ENCODE measurements at regions not wholly inside any gene's neighbourhood (a gene's known extent, or its start where the extent isn't known, plus 50 kb on each side); places are given as distances from the start of the nearest gene placed in this dataset.
"Not testable (repeated sequence)": the region's sequence is repeated elsewhere in the genome, so short reads cannot be mapped to it uniquely, and the experiment has no call there.

GRCh38 chr2:89177004-89177403, 485.5 kb downstream of the RPIA start:
- H3K36me3 ChIP-seq (ENCODE audit: insufficient read depth, low read length); H3K36me3 Mint-ChIP-seq; H3K27ac ChIP-seq (ENCODE audit: low read depth, low read length); POLR2A ChIA-PET; H3K9me3 ChIP-seq (ENCODE audit: low read length); H3K4me3 ChIP-seq (ENCODE audit: low read length); H3K27me3 Mint-ChIP-seq; H3K27ac Mint-ChIP-seq; H3K4me1 ChIP-seq (ENCODE audit: insufficient read depth, low read length); H3K9me3 Mint-ChIP-seq; DNase-seq; H3K4me3 Mint-ChIP-seq; H3K4me1 Mint-ChIP-seq; CTCF ChIA-PET; H3K27me3 ChIP-seq (ENCODE audit: insufficient read depth, low read length, poor library complexity, severe bottlenecking): not testable (repeated sequence)

- H3K36me3 ChIP-seq (ENCODE audit: insufficient read depth, low read length); H3K36me3 Mint-ChIP-seq; H3K27me3 ChIP-seq (ENCODE audit: insufficient read depth, low read length, poor library complexity, severe bottlenecking); H3K27ac Mint-ChIP-seq; H3K4me1 ChIP-seq (ENCODE audit: insufficient read depth, low read length); H3K9me3 Mint-ChIP-seq; H3K4me3 Mint-ChIP-seq; H3K9me3 ChIP-seq (ENCODE audit: low read length); CTCF ChIA-PET; H3K27ac ChIP-seq (ENCODE audit: low read depth, low read length); DNase-seq; H3K4me1 Mint-ChIP-seq; POLR2A ChIA-PET; H3K4me3 ChIP-seq (ENCODE audit: low read length): not testable (repeated sequence)
- peaks cover 4 to 10% of the 10 kb centered on the region in 2 donors for H3K27me3 Mint-ChIP-seq
Measured at GRCh38 chr2:89182221-89182620, 490.7 kb downstream of the RPIA start.

- POLR2A ChIA-PET; DNase-seq; H3K4me1 Mint-ChIP-seq; H3K36me3 Mint-ChIP-seq; H3K27ac Mint-ChIP-seq; H3K36me3 ChIP-seq (ENCODE audit: insufficient read depth, low read length); H3K4me3 Mint-ChIP-seq; H3K9me3 ChIP-seq (ENCODE audit: low read length); H3K27me3 ChIP-seq (ENCODE audit: insufficient read depth, low read length, poor library complexity, severe bottlenecking); CTCF ChIA-PET; H3K4me3 ChIP-seq (ENCODE audit: low read length); H3K27ac ChIP-seq (ENCODE audit: low read depth, low read length); H3K9me3 Mint-ChIP-seq; H3K4me1 ChIP-seq (ENCODE audit: insufficient read depth, low read length): not testable (repeated sequence)
- H3K27me3 Mint-ChIP-seq: peaks cover 4 to 10% of the 10 kb centered on the region in 2 donors
Measured at GRCh38 chr2:89184746-89185145, 493.3 kb downstream of the RPIA start.

- H3K36me3 Mint-ChIP-seq; H3K4me3 Mint-ChIP-seq; H3K27me3 Mint-ChIP-seq; CTCF ChIA-PET; H3K27me3 ChIP-seq (ENCODE audit: insufficient read depth, low read length, poor library complexity, severe bottlenecking); H3K27ac ChIP-seq (ENCODE audit: low read depth, low read length); H3K36me3 ChIP-seq (ENCODE audit: insufficient read depth, low read length); DNase-seq; POLR2A ChIA-PET; H3K4me3 ChIP-seq (ENCODE audit: low read length); H3K27ac Mint-ChIP-seq; H3K9me3 ChIP-seq (ENCODE audit: low read length); H3K4me1 ChIP-seq (ENCODE audit: insufficient read depth, low read length); H3K9me3 Mint-ChIP-seq; H3K4me1 Mint-ChIP-seq: not testable (repeated sequence)
Measured at GRCh38 chr2:89195636-89196251, 504.3 kb downstream of the RPIA start.

- H3K36me3 Mint-ChIP-seq; H3K4me1 Mint-ChIP-seq; H3K27me3 Mint-ChIP-seq; H3K27ac Mint-ChIP-seq; CTCF ChIA-PET; H3K27ac ChIP-seq (ENCODE audit: low read depth, low read length); H3K9me3 ChIP-seq (ENCODE audit: low read length); H3K36me3 ChIP-seq (ENCODE audit: insufficient read depth, low read length); H3K4me3 ChIP-seq (ENCODE audit: low read length); H3K9me3 Mint-ChIP-seq; H3K4me3 Mint-ChIP-seq; H3K4me1 ChIP-seq (ENCODE audit: insufficient read depth, low read length); POLR2A ChIA-PET; DNase-seq; H3K27me3 ChIP-seq (ENCODE audit: insufficient read depth, low read length, poor library complexity, severe bottlenecking): not testable (repeated sequence)
Measured at GRCh38 chr2:89196719-89197118, 505.2 kb downstream of the RPIA start.

- H3K4me1 ChIP-seq (ENCODE audit: insufficient read depth, low read length); DNase-seq; H3K36me3 ChIP-seq (ENCODE audit: insufficient read depth, low read length); H3K27ac Mint-ChIP-seq; H3K27me3 ChIP-seq (ENCODE audit: insufficient read depth, low read length, poor library complexity, severe bottlenecking); CTCF ChIA-PET; H3K36me3 Mint-ChIP-seq; H3K27ac ChIP-seq (ENCODE audit: low read depth, low read length); H3K9me3 Mint-ChIP-seq; H3K9me3 ChIP-seq (ENCODE audit: low read length); H3K4me3 ChIP-seq (ENCODE audit: low read length); H3K4me1 Mint-ChIP-seq; H3K4me3 Mint-ChIP-seq; POLR2A ChIA-PET; H3K27me3 Mint-ChIP-seq: not testable (repeated sequence)
Measured at GRCh38 chr2:89198026-89198425, 506.6 kb downstream of the RPIA start.

- POLR2A ChIA-PET, H3K9me3 Mint-ChIP-seq, CTCF ChIA-PET: not testable (repeated sequence)
Measured at GRCh38 chr2:89199453-89200246, 508.2 kb downstream of the RPIA start.

GRCh38 chr2:89200247-89200527, 508.7 kb downstream of the RPIA start:
- H3K36me3 ChIP-seq (ENCODE audit: insufficient read depth, low read length); H3K27me3 Mint-ChIP-seq; H3K27me3 ChIP-seq (ENCODE audit: insufficient read depth, low read length, poor library complexity, severe bottlenecking); H3K4me3 ChIP-seq (ENCODE audit: low read length); POLR2A ChIA-PET; CTCF ChIA-PET; H3K27ac ChIP-seq (ENCODE audit: low read depth, low read length); H3K9me3 ChIP-seq (ENCODE audit: low read length); H3K4me1 ChIP-seq (ENCODE audit: insufficient read depth, low read length); H3K4me1 Mint-ChIP-seq; H3K4me3 Mint-ChIP-seq; H3K36me3 Mint-ChIP-seq; H3K27ac Mint-ChIP-seq; DNase-seq; H3K9me3 Mint-ChIP-seq: not testable (repeated sequence)

More at GRCh38 chr2:89199453-89200246, 508.2 kb downstream of the RPIA start:
- not testable (repeated sequence) for H3K4me1 Mint-ChIP-seq; H3K4me1 ChIP-seq (ENCODE audit: insufficient read depth, low read length); H3K27ac ChIP-seq (ENCODE audit: low read depth, low read length); H3K4me3 Mint-ChIP-seq; H3K27me3 ChIP-seq (ENCODE audit: insufficient read depth, low read length, poor library complexity, severe bottlenecking); H3K9me3 ChIP-seq (ENCODE audit: low read length); H3K27me3 Mint-ChIP-seq; H3K27ac Mint-ChIP-seq; H3K36me3 ChIP-seq (ENCODE audit: insufficient read depth, low read length); DNase-seq; H3K36me3 Mint-ChIP-seq; H3K4me3 ChIP-seq (ENCODE audit: low read length)

- H3K27ac Mint-ChIP-seq; H3K27me3 Mint-ChIP-seq; H3K4me3 Mint-ChIP-seq; H3K36me3 ChIP-seq (ENCODE audit: insufficient read depth, low read length); H3K4me1 Mint-ChIP-seq; POLR2A ChIA-PET; H3K4me1 ChIP-seq (ENCODE audit: insufficient read depth, low read length); H3K9me3 ChIP-seq (ENCODE audit: low read length); H3K27ac ChIP-seq (ENCODE audit: low read depth, low read length); H3K9me3 Mint-ChIP-seq; CTCF ChIA-PET; H3K36me3 Mint-ChIP-seq; H3K27me3 ChIP-seq (ENCODE audit: insufficient read depth, low read length, poor library complexity, severe bottlenecking); DNase-seq; H3K4me3 ChIP-seq (ENCODE audit: low read length): not testable (repeated sequence)
Measured at GRCh38 chr2:89202518-89202917, 511.0 kb downstream of the RPIA start.
